Mucosa of descending colon (tissue), 3 donors: ENCODE measurements at regions not wholly inside any gene's neighbourhood (a gene's known extent, or its start where the extent isn't known, plus 50 kb on each side); places are given as distances from the start of the nearest gene placed in this dataset.

ENCODE experiments used
- ATAC-seq: fragments of 200-7000 bp; cut with Tn5 transposase; one replicate; pipeline ENCODE4 v1.9.1; 2020; ENCODE audit warnings: mild to moderate bottlenecking, moderate library complexity
- DNase-seq, 3 donors: peaks; one replicate each; pipeline ENCODE4 v3.0.0-alpha.2; 2020
- H3K36me3 ChIP-seq: fragments of 200-600 bp; one replicate; pipeline ENCODE4 v1.8.0; 2021; ENCODE audit warnings: low read depth, mild to moderate bottlenecking
- H3K4me1 ChIP-seq: fragments of 200-600 bp; one replicate; pipeline ENCODE4 v1.8.0; 2021; ENCODE audit warnings: low read depth, mild to moderate bottlenecking
- H3K4me3 ChIP-seq: fragments of 200-600 bp; one replicate; pipeline ENCODE4 v1.8.0; 2021; ENCODE audit warnings: mild to moderate bottlenecking
- H3K9me3 ChIP-seq: fragments of 200-600 bp; one replicate; pipeline ENCODE4 v1.8.0; 2021; ENCODE audit warnings: mild to moderate bottlenecking
- CTCF ChIP-seq: fragments of 200-600 bp; IDR thresholded peaks from one replicate; pipeline ENCODE4 v1.8.0; 2022; ENCODE audit warnings: antibody characterized with exemption, mild to moderate bottlenecking
- intact Hi-C, 2 donors: fragments of 100-400 bp; cut with DNase I in 1 of 2; cut with micrococcal nuclease in 1 of 2; formaldehyde crosslinking; loops; one replicate each; pipeline versions ENCODE4 v1.11.0 to v1.11.1; 2022; cut with DNase I, micrococcal nuclease
- donor health status: DM: no; HTN: no; CAD: no; lungs with moderate emphysema.
- donor health status: DM: no; HTN: no; CAD: no.
- donor health status: DM: no; HTN: yes; CAD: no.

GRCh38 chr3:99248130-99248529, 346.6 kb upstream of the DCBLD2 start:
- Histone ChIP-seq H3K36me3 (no peaks in the 10 kb centered on the region), H3K4me3 (no peak overlapping the region), H3K4me1 (peaks cover 8% of the 10 kb centered on the region), H3K9me3 (no peaks in the 10 kb centered on the region)
- ATAC-seq, result no peak
- intact Hi-C loops, result no loop called here
- DNase-seq, result no peak
- TF ChIP-seq CTCF, result no peak

GRCh38 chr3:99246010-99246654, 344.6 kb upstream of the DCBLD2 start:
- DNase-seq (no peak), ATAC-seq (no peak)
- Histone ChIP-seq H3K4me1 (peaks cover 8% of the 10 kb centered on the region), H3K36me3 (no peaks in the 10 kb centered on the region), H3K9me3 (no peaks in the 10 kb centered on the region), H3K4me3 (no peak overlapping the region)
- no peak for TF ChIP-seq CTCF
- intact Hi-C loops, result no loop called here

GRCh38 chr3:99242271-99242670, 340.8 kb upstream of the DCBLD2 start:
- no peak for DNase-seq
- intact Hi-C loops, result no loop called here
- Histone ChIP-seq H3K4me3 (no peak overlapping the region), H3K4me1 (no peaks in the 10 kb centered on the region), H3K9me3 (no peaks in the 10 kb centered on the region), H3K36me3 (no peaks in the 10 kb centered on the region)
- no peak for TF ChIP-seq CTCF
- ATAC-seq, result no peak

GRCh38 chr3:99240700-99241099, 339.2 kb upstream of the DCBLD2 start:
- intact Hi-C loops, result no loop called here
- H3K4me1 ChIP-seq, result no peaks in the 10 kb centered on the region
- H3K9me3 ChIP-seq, result no peaks in the 10 kb centered on the region
- H3K36me3 ChIP-seq, result no peaks in the 10 kb centered on the region
- H3K4me3 ChIP-seq, result no peak overlapping the region
- DNase-seq (no peak), ATAC-seq (no peak)
- TF ChIP-seq CTCF, result no peak

GRCh38 chr3:99236576-99236975, 335.1 kb upstream of the DCBLD2 start:
- intact Hi-C loops, result no loop called here
- ATAC-seq, result no peak

More at GRCh38 chr3:99236576-99236975, 335.1 kb upstream of the DCBLD2 start:
- no peak for DNase-seq
- Histone ChIP-seq H3K4me3 (no peak overlapping the region), H3K36me3 (no peaks in the 10 kb centered on the region), H3K9me3 (no peaks in the 10 kb centered on the region), H3K4me1 (no peaks in the 10 kb centered on the region)
- TF ChIP-seq CTCF, result no peak
